SK-N-SH treated with all-trans-retinoic acid at 6 μM for 48 hours (cell line): ENCODE measurements at regions not wholly inside any gene's neighbourhood (a gene's known extent, or its start where the extent isn't known, plus 50 kb on each side); places are given as distances from the start of the nearest gene placed in this dataset.

ENCODE experiments used
- ATAC-seq: fragments of 200-7000 bp; cut with Tn5 transposase; 3 replicates; pipeline ENCODE4 v1.9.1; 2020; ENCODE audit warnings: mild to moderate bottlenecking, moderate library complexity
- BACH2 ChIP-seq: fragments of 250-450 bp; sonication (Bioruptor Pico); IDR thresholded peaks from 2 replicates; pipeline ENCODE4 v1.9.0; 2021; ENCODE audit warnings: mild to moderate bottlenecking, borderline replicate concordance
- CREB5 ChIP-seq: fragments of 250-450 bp; sonication (Bioruptor Pico); IDR thresholded peaks from 2 replicates; pipeline ENCODE4 v1.5.1; 2020; ENCODE audit warnings: low read depth, mild to moderate bottlenecking, moderate library complexity
- CSDC2 ChIP-seq: fragments of 250-450 bp; sonication (Bioruptor Pico); IDR thresholded peaks from 2 replicates; pipeline ENCODE4 v1.5.0; 2020; ENCODE audit warnings: mild to moderate bottlenecking, moderate library complexity
- CSRNP3 ChIP-seq: fragments of 250-450 bp; sonication (Bioruptor Pico); IDR thresholded peaks from 2 replicates; pipeline ENCODE4 v1.5.1; 2021; ENCODE audit warnings: mild to moderate bottlenecking, moderate library complexity
- ESRRG ChIP-seq: fragments of 250-450 bp; sonication (Bioruptor Pico); IDR thresholded peaks from 2 replicates; pipeline ENCODE4 v1.6.1; 2021; ENCODE audit warnings: mild to moderate bottlenecking
- GLIS3 ChIP-seq: fragments of 250-450 bp; sonication (Bioruptor Pico); IDR thresholded peaks from 2 replicates; pipeline ENCODE4 v1.5.0; 2020; ENCODE audit warnings: mild to moderate bottlenecking, moderate library complexity
- ISL1 ChIP-seq: fragments of 250-450 bp; sonication (Bioruptor Pico); IDR thresholded peaks from 2 replicates; pipeline ENCODE4 v2.1.2; 2022; ENCODE audit warnings: mild to moderate bottlenecking, moderate library complexity
- OSR1 ChIP-seq: fragments of 250-450 bp; sonication (Bioruptor Pico); IDR thresholded peaks from 2 replicates; pipeline ENCODE4 v1.8.0; 2022; ENCODE audit warnings: moderate library complexity, mild to moderate bottlenecking, inconsistent platforms
- PATZ1 ChIP-seq: fragments of 250-450 bp; sonication (Bioruptor Pico); IDR thresholded peaks from 2 replicates; pipeline ENCODE4 v1.8.0; 2020; ENCODE audit warnings: mild to moderate bottlenecking, moderate library complexity, borderline replicate concordance
- POU6F1 ChIP-seq: fragments of 250-450 bp; sonication (Bioruptor Pico); IDR thresholded peaks from 2 replicates; pipeline ENCODE4 v1.8.0; 2021; ENCODE audit warnings: low read depth, mild to moderate bottlenecking, moderate library complexity, borderline replicate concordance
- PPARA ChIP-seq: fragments of 250-450 bp; sonication (Bioruptor Pico); IDR thresholded peaks from 2 replicates; pipeline ENCODE4 v1.5.0; 2020; ENCODE audit warnings: mild to moderate bottlenecking, borderline replicate concordance
- RARB ChIP-seq: fragments of 250-450 bp; sonication (Bioruptor Pico); IDR thresholded peaks from 2 replicates; pipeline ENCODE4 v1.8.0; 2021; ENCODE audit warnings: mild to moderate bottlenecking, moderate library complexity
- SNAI2 ChIP-seq: fragments of 250-450 bp; sonication (Bioruptor Pico); IDR thresholded peaks from 2 replicates; pipeline ENCODE4 v1.5.0; 2020; ENCODE audit warnings: mild to moderate bottlenecking, moderate library complexity
- TCF4 ChIP-seq: fragments of 250-450 bp; sonication (Bioruptor Pico); IDR thresholded peaks from 2 replicates; pipeline ENCODE4 v1.8.0; 2021; ENCODE audit warnings: mild to moderate bottlenecking, moderate library complexity, borderline replicate concordance
- TOX ChIP-seq: fragments of 250-450 bp; sonication (Bioruptor Pico); IDR thresholded peaks from 2 replicates; pipeline ENCODE4 v1.8.0; 2021; ENCODE audit warnings: mild to moderate bottlenecking, moderate library complexity, borderline replicate concordance
- TSHZ2 ChIP-seq: fragments of 250-450 bp; sonication (Bioruptor Pico); IDR thresholded peaks from 2 replicates; pipeline ENCODE4 v1.5.0; 2020; ENCODE audit warnings: mild to moderate bottlenecking, moderate library complexity
- ZC3H10 ChIP-seq: fragments of 250-450 bp; sonication (Bioruptor Pico); IDR thresholded peaks from 2 replicates; pipeline ENCODE4 v1.5.1; 2021; ENCODE audit warnings: mild to moderate bottlenecking, moderate library complexity
- ZFP3 ChIP-seq: fragments of 250-450 bp; sonication (Bioruptor Pico); IDR thresholded peaks from 2 replicates; pipeline ENCODE4 v1.5.0; 2020; ENCODE audit warnings: mild to moderate bottlenecking, moderate library complexity
- ZFP30 ChIP-seq: fragments of 450-650 bp; formaldehyde crosslinking; IDR thresholded peaks from 2 replicates; pipeline ENCODE4 v1.5.0; 2022; ENCODE audit warnings: mild to moderate bottlenecking, moderate library complexity
- ZNF565 ChIP-seq: fragments of 450-650 bp; formaldehyde crosslinking; conservative IDR thresholded peaks from 2 replicates; pipeline ENCODE4 v1.5.0; 2020; ENCODE audit warnings: low read depth, mild to moderate bottlenecking, moderate library complexity
- ZNF70 ChIP-seq: fragments of 450-650 bp; formaldehyde crosslinking; IDR thresholded peaks from 2 replicates; pipeline ENCODE4 v1.5.0; 2020; ENCODE audit warnings: mild to moderate bottlenecking, moderate library complexity
- ZNF8 ChIP-seq: fragments of 450-650 bp; formaldehyde crosslinking; IDR thresholded peaks from 2 replicates; pipeline ENCODE4 v1.5.0; 2020; ENCODE audit warnings: mild to moderate bottlenecking, moderate library complexity

- ATAC-seq, result no peak
Measured at GRCh38 chr1:79929356-79929755, 922.8 kb upstream of the ADGRL4 start.

GRCh38 chr1:79928901-79929300 is 922.4 kb upstream of the ADGRL4 start:
- no peak for ATAC-seq
- TF ChIP-seq CSRNP3 (CRISPR knock-in tag) (no peak), GLIS3 (CRISPR knock-in tag) (no peak), PATZ1 (CRISPR knock-in tag) (no peak), ZFP3 (CRISPR knock-in tag) (no peak), ZNF8 (CRISPR knock-in tag) (no peak), OSR1 (CRISPR knock-in tag) (no peak)

More at GRCh38 chr1:79929356-79929755, 922.8 kb upstream of the ADGRL4 start:
- TF ChIP-seq TCF4 (no peak), ISL1 (CRISPR knock-in tag) (no peak), TOX (CRISPR knock-in tag) (no peak), CSDC2 (CRISPR knock-in tag) (no peak), SNAI2 (CRISPR knock-in tag) (no peak), POU6F1 (no peak), BACH2 (CRISPR knock-in tag) (no peak), ZC3H10 (CRISPR knock-in tag) (no peak), ESRRG (no peak), ZFP30 (CRISPR knock-in tag) (no peak), CSRNP3 (CRISPR knock-in tag) (no peak), ZNF70 (CRISPR knock-in tag) (no peak), ZNF565 (CRISPR knock-in tag) (no peak), RARB (CRISPR knock-in tag) (no peak), TSHZ2 (CRISPR knock-in tag) (no peak), PPARA (CRISPR knock-in tag) (no peak), PATZ1 (CRISPR knock-in tag) (no peak), ZFP3 (CRISPR knock-in tag) (no peak), ZNF8 (CRISPR knock-in tag) (no peak), CREB5 (CRISPR knock-in tag) (no peak)
